PC-3 (cell line): ENCODE measurements at regions not wholly inside any gene's neighbourhood (a gene's known extent, or its start where the extent isn't known, plus 50 kb on each side); places are given as distances from the start of the nearest gene placed in this dataset.

Experiments used
- ATAC-seq: fragments of 200-7000 bp; cut with Tn5 transposase; 2 replicates; pipeline ENCODE4 v1.9.1; 2020; ENCODE audit warnings: mild to moderate bottlenecking, moderate library complexity
- BruUV-seq: library from RNA; stranded (reverse); fragments of 400-500 nt; replicated peaks from 2 replicates; lab custom pipeline; 2021; lab: Mats Ljungman, UMichigan
- CTCF ChIA-PET: fragments of 300-600 bp; sonication (Branson Sonifier 250); formaldehyde crosslinking; loops from one replicate; lab custom pipeline; 2022; ENCODE audit warnings: antibody characterized with exemption; lab: Charles Lee
- POLR2A ChIA-PET: fragments of 300-600 bp; sonication (Branson Sonifier 250); formaldehyde crosslinking; loops from one replicate; lab custom pipeline; 2022; ENCODE audit warnings: antibody characterized with exemption; ENCODE audit not compliant: unreplicated experiment; lab: Charles Lee
- DNase-seq: peaks from one replicate; pipeline ENCODE4 v3.0.0-alpha.2; 2015
- H2AFZ ChIP-seq: fragments of 300-600 bp; sonication (generic); 2 replicates; pipeline ENCODE4 v1.6.0; 2016; ENCODE audit warnings: antibody characterized with exemption, low read length
- H3F3A ChIP-seq: fragments of 300-600 bp; sonication (generic); one replicate; pipeline ENCODE4 v1.6.0; 2017; ENCODE audit warnings: antibody characterized with exemption, low read length, control low read depth, mild to moderate bottlenecking; ENCODE audit not compliant: unreplicated experiment
- H3K27ac ChIP-seq: fragments of 300-600 bp; sonication (generic); 2 replicates; pipeline ENCODE4 v1.5.1; 2016; ENCODE audit warnings: mild to moderate bottlenecking, low read length
- H3K27me3 ChIP-seq: fragments of 300-600 bp; sonication (generic); 2 replicates; pipeline ENCODE4 v1.6.1; 2016; ENCODE audit warnings: low read length, mixed read lengths
- H3K36me3 ChIP-seq: fragments of 300-600 bp; sonication (generic); 2 replicates; pipeline ENCODE4 v1.6.1; 2016; ENCODE audit warnings: low read depth, mixed run types, low read length, mixed read lengths
- H3K4me1 ChIP-seq: fragments of 300-600 bp; sonication (generic); 2 replicates; pipeline ENCODE4 v1.5.1; 2016; ENCODE audit warnings: low read length; ENCODE audit not compliant: insufficient read depth
- H3K4me2 ChIP-seq: fragments of 300-600 bp; sonication (generic); 2 replicates; pipeline ENCODE4 v1.6.0; 2016; ENCODE audit warnings: low read length
- H3K4me3 ChIP-seq: fragments of 300-600 bp; sonication (generic); 2 replicates; pipeline ENCODE4 v1.5.1; 2016; ENCODE audit warnings: mild to moderate bottlenecking, low read length, mixed read lengths
- H3K79me2 ChIP-seq: fragments of 300-600 bp; sonication (generic); 2 replicates; pipeline ENCODE4 v1.6.1; 2017; ENCODE audit warnings: low read length, mixed read lengths
- H3K9ac ChIP-seq: fragments of 300-600 bp; sonication (generic); 2 replicates; pipeline ENCODE4 v1.6.0; 2016; ENCODE audit warnings: mild to moderate bottlenecking, low read length
- H3K9me2 ChIP-seq: fragments of 300-600 bp; sonication (generic); replicated peaks from 2 replicates; pipeline ENCODE4 v1.6.1; 2016; ENCODE audit warnings: mixed run types, low read length, mixed read lengths
- H3K9me3 ChIP-seq: fragments of 300-600 bp; sonication (generic); 2 replicates; pipeline ENCODE4 v1.6.1; 2016; ENCODE audit warnings: low read length, mixed read lengths
- H4K20me1 ChIP-seq: fragments of 300-600 bp; sonication (generic); 2 replicates; pipeline ENCODE4 v1.6.1; 2016; ENCODE audit warnings: low read length, mixed read lengths
- CTCF ChIP-seq: fragments of 300-600 bp; sonication (generic); conservative IDR thresholded peaks from 2 replicates; pipeline ENCODE4 v1.5.1; 2017; ENCODE audit warnings: antibody characterized with exemption, low read depth, mild to moderate bottlenecking, low read length
- EZH2 ChIP-seq: fragments of 300-600 bp; sonication (generic); IDR thresholded peaks from one replicate; pipeline ENCODE4 v1.6.1; 2017; ENCODE audit warnings: antibody characterized with exemption, mild to moderate bottlenecking, low read length; ENCODE audit not compliant: unreplicated experiment
- EZH2phosphoT487 ChIP-seq: fragments of 300-600 bp; sonication (generic); IDR thresholded peaks from 2 replicates; pipeline ENCODE4 v1.6.1; 2018; ENCODE audit warnings: mild to moderate bottlenecking, antibody characterized with exemption, low read length, borderline replicate concordance
- intact Hi-C: fragments of 100-400 bp; cut with micrococcal nuclease; formaldehyde crosslinking; loops from 2 replicates; pipeline ENCODE4 v1.9.0; 2023

GRCh38 chrX:7654316-7654715 lies 188.7 kb upstream of the VCX start:
- H3K27ac ChIP-seq, result no peak overlapping the region
- H3K79me2 ChIP-seq, result no peaks in the 10 kb centered on the region
- TF ChIP-seq EZH2phosphoT487 (no peak), EZH2 (no peak), CTCF (no peak)
- no peaks in the 10 kb centered on the region for H4K20me1 ChIP-seq
- H3K4me1 ChIP-seq, result no peaks in the 10 kb centered on the region
- H2AFZ ChIP-seq, result no peak overlapping the region
- ChIA-PET POLR2A (no interaction called here), CTCF (no interaction called here)
- H3F3A ChIP-seq, result no peaks in the 10 kb centered on the region
- no peaks in the 10 kb centered on the region for H3K27me3 ChIP-seq
- no TSS peak for BruUV-seq
- H3K9ac ChIP-seq, result no peak overlapping the region
- DNase-seq (no peak), ATAC-seq (no peak)
- intact Hi-C loops, result no loop called here
- no peaks in the 10 kb centered on the region for H3K9me2 ChIP-seq
- H3K9me3 ChIP-seq, result no peaks in the 10 kb centered on the region
- no peak overlapping the region for H3K4me3 ChIP-seq
- no peaks in the 10 kb centered on the region for H3K36me3 ChIP-seq
- H3K4me2 ChIP-seq, result no peak overlapping the region

- Histone ChIP-seq H2AFZ (no peak overlapping the region), H3K4me1 (no peaks in the 10 kb centered on the region), H3K9me3 (no peaks in the 10 kb centered on the region), H3K4me3 (no peak overlapping the region), H3K27me3 (no peaks in the 10 kb centered on the region), H3K79me2 (no peaks in the 10 kb centered on the region), H3F3A (no peaks in the 10 kb centered on the region), H4K20me1 (no peaks in the 10 kb centered on the region), H3K9ac (no peak overlapping the region), H3K36me3 (no peaks in the 10 kb centered on the region), H3K4me2 (no peak overlapping the region), H3K9me2 (no peaks in the 10 kb centered on the region), H3K27ac (no peak overlapping the region)
- BruUV-seq, result no TSS peak
- ATAC-seq, result no peak
- TF ChIP-seq EZH2phosphoT487, result no peak
- TF ChIP-seq EZH2, result no peak
- TF ChIP-seq CTCF, result no peak
- CTCF ChIA-PET, result no interaction called here
- intact Hi-C loops, result no loop called here
- no peak for DNase-seq
- POLR2A ChIA-PET, result no interaction called here
Measured at GRCh38 chrX:7647831-7648230, 195.1 kb upstream of the VCX start.

DNA sequence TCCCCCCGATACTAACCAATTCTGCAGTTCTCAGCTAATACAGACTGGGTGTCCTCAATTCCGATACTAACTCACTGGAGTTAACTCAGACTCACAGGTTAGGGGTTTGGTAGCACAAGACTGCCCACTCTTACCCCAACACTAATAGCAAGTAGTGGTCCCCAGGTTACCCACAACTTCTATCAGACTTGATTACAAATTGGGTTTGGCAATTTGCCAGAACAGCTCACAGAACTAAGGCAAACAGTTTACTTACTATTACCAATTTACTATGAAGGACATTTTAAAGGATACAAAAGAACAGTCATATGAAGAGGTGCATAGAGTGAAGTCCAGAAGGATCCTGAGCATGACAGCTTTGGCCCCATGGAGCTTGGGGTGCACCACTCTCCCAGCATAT lies 201.8 kb upstream of the VCX start:
- CTCF ChIA-PET, result no interaction called here
- Histone ChIP-seq H3K79me2 (no peaks in the 10 kb centered on the region), H3K9me2 (no peaks in the 10 kb centered on the region), H3K27me3 (no peaks in the 10 kb centered on the region), H3K27ac (no peak overlapping the region), H3K4me2 (no peak overlapping the region), H3K9ac (no peak overlapping the region), H3K4me3 (no peak overlapping the region), H3F3A (no peaks in the 10 kb centered on the region), H3K4me1 (no peaks in the 10 kb centered on the region), H3K9me3 (no peaks in the 10 kb centered on the region), H4K20me1 (no peaks in the 10 kb centered on the region), H2AFZ (no peak overlapping the region), H3K36me3 (no peaks in the 10 kb centered on the region)
- TF ChIP-seq EZH2 (no peak), EZH2phosphoT487 (no peak), CTCF (no peak)
- BruUV-seq, result no TSS peak
- intact Hi-C loops, result no loop called here
- ATAC-seq (no peak), DNase-seq (no peak)
- POLR2A ChIA-PET, result no interaction called here
